Stomach smooth muscle (tissue), 2 donors: ENCODE measurements at regions not wholly inside any gene's neighbourhood (a gene's known extent, or its start where the extent isn't known, plus 50 kb on each side); places are given as distances from the start of the nearest gene placed in this dataset.
A peak's percentile ranks its signal among the peaks of the same experiment; 100 is the strongest.

Experiments used
- H3K27ac ChIP-seq: one replicate; pipeline ENCODE4 v1.7.0; 2013; ENCODE audit warnings: mild to moderate bottlenecking, low read length, inconsistent platforms
- H3K27me3 ChIP-seq, 2 donors: one replicate each; pipeline ENCODE4 v1.7.0; 2013; ENCODE audit warnings: low read length in 2 of 2; ENCODE audit not compliant: insufficient read depth in 2 of 2, control insufficient read depth in 1 of 2
- H3K36me3 ChIP-seq, 2 donors: one replicate each; pipeline ENCODE4 v1.7.0; 2013; ENCODE audit warnings: low read length in 2 of 2; ENCODE audit not compliant: control insufficient read depth in 2 of 2, insufficient read depth in 2 of 2
- H3K4me1 ChIP-seq: one replicate; pipeline ENCODE4 v1.7.0; 2013; ENCODE audit warnings: low read length; ENCODE audit not compliant: control insufficient read depth, insufficient read depth
- H3K4me3 ChIP-seq, 2 donors: one replicate each; pipeline ENCODE4 v1.7.0; 2013; ENCODE audit warnings: low read length in 2 of 2
- H3K9ac ChIP-seq, 2 donors: one replicate each; pipeline ENCODE4 v1.7.0; 2013; ENCODE audit warnings: low read length in 2 of 2, mild to moderate bottlenecking in 1 of 2
- H3K9me3 ChIP-seq, 2 donors: one replicate each; pipeline ENCODE4 v1.7.0; 2013; ENCODE audit warnings: low read length in 2 of 2; ENCODE audit not compliant: control insufficient read depth in 2 of 2
- donor health status: healthy.
- donor health status: Pancreatic carcinoma.

GRCh38 chr2:37809525-37809924, 115.6 kb upstream of the RMDN2 start:
- Histone ChIP-seq H3K27me3 (no peaks in the 10 kb centered on the region), H3K36me3 (no peaks in the 10 kb centered on the region), H3K27ac (peak overlapping the region; percentile 13)

DNA sequence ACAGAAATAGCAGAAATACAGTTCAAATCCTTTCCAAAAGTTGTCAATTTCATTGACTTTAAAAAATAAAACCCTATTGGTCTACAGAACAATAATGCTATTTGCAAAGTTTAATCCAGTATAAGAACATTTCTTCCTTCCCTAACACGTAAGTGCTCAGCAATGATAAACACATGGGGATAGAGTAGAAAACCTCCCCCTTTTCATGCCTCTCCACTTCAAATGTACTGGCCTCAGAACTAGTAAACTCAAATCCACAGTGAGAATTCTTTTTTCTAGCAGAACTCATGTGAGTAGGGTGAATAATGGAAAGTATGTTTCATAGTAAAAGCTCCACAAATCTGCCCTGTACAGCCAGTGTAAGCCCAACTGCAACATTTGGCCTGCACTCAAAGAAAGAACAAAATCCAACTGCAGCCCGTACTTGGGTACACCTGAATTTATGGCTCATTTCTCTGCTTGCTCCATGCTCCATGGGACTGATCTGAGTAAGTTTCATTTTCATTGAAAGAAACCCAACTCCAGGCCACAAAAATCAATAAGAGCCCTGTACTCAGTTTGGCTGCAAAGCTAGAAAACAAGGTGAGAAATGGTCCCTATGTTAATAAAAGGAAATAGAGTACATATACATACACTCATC, 115.0 kb upstream of the RMDN2 start:
- no peaks in the 10 kb centered on the region for H3K9me3 ChIP-seq
- H3K9ac ChIP-seq: no peak overlapping the region
- H3K36me3 ChIP-seq: no peaks in the 10 kb centered on the region
- H3K27ac ChIP-seq: peak overlapping the region; percentile 13
- peaks cover 10% of the 10 kb centered on the region for H3K4me1 ChIP-seq
- no peaks in the 10 kb centered on the region for H3K27me3 ChIP-seq
- H3K4me3 ChIP-seq: no peak overlapping the region

More at GRCh38 chr2:37809525-37809924, 115.6 kb upstream of the RMDN2 start:
- H3K4me1 ChIP-seq: peaks cover 10% of the 10 kb centered on the region
- no peak overlapping the region for H3K4me3 ChIP-seq
- no peaks in the 10 kb centered on the region for H3K9me3 ChIP-seq
- no peak overlapping the region for H3K9ac ChIP-seq

GRCh38 chr2:37812414-37812813, 112.7 kb upstream of the RMDN2 start:
- Histone ChIP-seq H3K27ac (no peak overlapping the region), H3K9me3 (no peaks in the 10 kb centered on the region), H3K4me1 (peaks cover 10% of the 10 kb centered on the region), H3K36me3 (no peaks in the 10 kb centered on the region), H3K9ac (no peak overlapping the region), H3K4me3 (no peak overlapping the region), H3K27me3 (no peaks in the 10 kb centered on the region)

DNA sequence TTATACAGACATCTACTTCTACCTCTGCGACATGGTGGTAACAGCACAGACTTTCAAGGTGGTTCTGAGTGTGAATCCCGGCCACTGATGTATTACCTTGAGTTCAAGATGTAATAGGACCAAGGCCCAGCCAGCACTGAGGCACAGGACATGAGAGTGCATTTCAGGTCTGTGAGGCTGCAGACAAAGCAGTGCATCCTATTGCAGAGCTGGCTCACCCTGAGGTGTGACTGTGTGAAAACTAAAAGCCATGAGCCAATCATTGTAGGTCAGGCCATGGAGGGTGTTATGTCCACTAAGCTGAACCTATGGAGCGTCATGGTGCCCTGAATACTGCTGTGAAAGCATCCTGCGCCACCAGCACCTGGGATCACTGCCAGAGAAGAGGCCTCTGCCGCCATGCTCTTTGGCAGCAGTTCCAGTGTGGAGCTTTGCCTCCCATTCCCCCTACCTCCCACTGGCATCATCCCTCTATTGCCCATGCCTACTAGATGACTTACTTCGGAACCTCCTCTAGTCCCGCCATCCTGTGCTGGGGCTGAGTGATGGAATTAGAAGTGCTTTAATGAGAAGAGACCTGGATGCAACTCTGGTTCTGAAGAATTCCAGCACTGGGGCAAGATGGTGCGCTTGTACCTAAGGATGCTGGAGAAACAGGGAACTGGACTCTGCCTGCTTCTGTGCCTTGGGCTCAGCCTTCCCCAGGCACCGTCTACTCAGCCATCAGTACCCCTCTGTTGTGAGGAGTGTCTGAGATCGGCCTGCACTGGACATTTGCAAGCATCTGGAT, 112.0 kb upstream of the RMDN2 start:
- H3K4me1 ChIP-seq: peaks cover 10% of the 10 kb centered on the region
- H3K36me3 ChIP-seq: no peaks in the 10 kb centered on the region
- H3K9me3 ChIP-seq: no peaks in the 10 kb centered on the region
- H3K27me3 ChIP-seq: no peaks in the 10 kb centered on the region
- H3K27ac ChIP-seq: no peak overlapping the region
- no peak overlapping the region for H3K9ac ChIP-seq
- H3K4me3 ChIP-seq: no peak overlapping the region

DNA sequence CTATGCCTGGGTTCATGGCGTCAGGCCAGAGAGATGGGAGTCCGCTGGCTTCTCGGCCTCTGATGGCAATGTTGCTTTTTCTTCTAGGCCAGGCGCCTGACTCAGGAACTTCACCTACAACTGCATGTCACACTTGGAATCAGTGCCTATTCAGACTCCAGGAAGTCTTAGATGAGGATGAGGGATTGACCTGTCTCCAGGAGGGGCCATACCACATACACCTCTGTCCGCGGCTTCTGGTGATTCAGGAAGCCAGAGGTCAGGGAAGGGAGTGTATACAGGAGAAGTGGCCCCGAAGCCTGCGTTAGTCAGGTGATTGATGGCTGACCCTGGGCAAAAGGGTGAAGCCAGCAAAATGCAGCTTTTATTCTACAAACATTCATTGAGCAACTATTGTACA, 109.1 kb upstream of the RMDN2 start:
- Histone ChIP-seq H3K27me3 (no peaks in the 10 kb centered on the region), H3K4me1 (no peaks in the 10 kb centered on the region), H3K9me3 (no peaks in the 10 kb centered on the region), H3K9ac (no peak overlapping the region), H3K4me3 (no peak overlapping the region), H3K36me3 (no peaks in the 10 kb centered on the region), H3K27ac (no peak overlapping the region)

DNA sequence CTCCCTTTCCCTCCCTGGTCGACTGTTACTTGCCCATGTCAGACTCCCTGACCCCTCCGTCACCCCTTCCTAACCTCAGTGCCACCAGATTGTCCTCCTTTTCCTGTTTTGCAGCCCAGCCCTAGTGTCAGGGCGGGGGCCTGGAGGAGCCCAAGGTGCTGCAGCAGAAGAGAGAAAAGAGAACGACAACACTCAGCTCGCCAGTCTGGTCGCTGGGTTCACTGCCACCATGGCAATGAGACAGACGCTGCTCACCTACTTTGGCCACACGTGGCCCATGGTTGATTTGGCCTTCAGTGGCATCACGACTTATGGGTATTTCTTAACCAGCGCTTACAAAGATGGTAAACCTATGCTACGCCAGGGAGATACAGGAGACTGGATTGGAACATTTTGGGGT, 108.4 kb upstream of the RMDN2 start:
- Histone ChIP-seq H3K4me1 (no peaks in the 10 kb centered on the region), H3K36me3 (no peaks in the 10 kb centered on the region), H3K27ac (no peak overlapping the region), H3K9me3 (no peaks in the 10 kb centered on the region), H3K27me3 (no peaks in the 10 kb centered on the region), H3K4me3 (no peak overlapping the region), H3K9ac (no peak overlapping the region)

DNA sequence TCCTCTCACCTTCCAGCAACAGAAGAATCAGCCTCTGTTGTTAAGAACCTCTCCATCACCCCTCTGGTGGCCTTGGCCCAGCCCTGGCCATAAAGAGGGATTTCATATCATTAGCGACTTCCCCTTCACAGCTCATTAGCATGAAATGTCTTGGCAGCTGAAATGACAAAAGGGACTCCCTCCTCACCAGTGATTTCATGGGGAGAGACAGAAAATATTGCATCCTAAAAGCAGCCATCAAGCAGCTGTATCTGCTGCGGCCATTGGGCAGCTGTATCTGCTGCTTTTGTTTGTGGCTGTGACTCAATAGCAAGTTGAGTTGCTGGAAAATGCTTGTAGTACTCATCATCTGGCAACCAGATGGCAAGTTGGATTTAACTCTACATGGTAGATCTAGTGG, 105.9 kb upstream of the RMDN2 start:
- Histone ChIP-seq H3K27me3 (no peaks in the 10 kb centered on the region), H3K9me3 (no peaks in the 10 kb centered on the region), H3K27ac (no peak overlapping the region), H3K36me3 (no peaks in the 10 kb centered on the region), H3K4me1 (no peaks in the 10 kb centered on the region), H3K9ac (no peak overlapping the region), H3K4me3 (no peak overlapping the region)

DNA sequence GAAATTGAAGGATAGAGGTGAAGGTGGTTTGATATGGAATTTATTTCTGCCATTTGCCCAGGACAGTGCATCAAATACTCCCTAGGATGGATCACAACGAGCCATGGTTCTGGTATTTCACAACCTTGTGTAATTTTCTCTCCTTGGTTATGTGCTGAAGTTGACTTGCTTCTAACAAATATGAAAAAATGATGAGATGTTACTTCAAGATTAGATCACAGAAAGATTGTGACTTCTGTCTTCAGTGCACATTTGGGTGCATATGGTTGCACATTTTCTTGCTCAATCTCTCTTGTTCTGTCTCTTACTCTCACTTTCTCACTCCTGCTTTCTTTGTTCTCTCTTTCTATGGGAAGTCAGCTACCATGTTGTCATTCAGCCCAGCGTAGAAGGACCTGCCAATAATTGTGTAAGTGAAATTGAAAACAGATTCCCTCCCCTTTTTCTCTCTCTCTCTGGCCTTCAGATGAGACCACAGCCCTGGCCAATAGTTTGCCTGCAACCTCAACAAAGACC, 104.6 kb upstream of the RMDN2 start:
- H3K4me3 ChIP-seq: no peak overlapping the region
- no peak overlapping the region for H3K27ac ChIP-seq

GRCh38 chr2:37825586-37825985, 99.5 kb upstream of the RMDN2 start:
- H3K9ac ChIP-seq: no peak overlapping the region
- no peaks in the 10 kb centered on the region for H3K27me3 ChIP-seq
- no peaks in the 10 kb centered on the region for H3K9me3 ChIP-seq
- H3K27ac ChIP-seq: no peak overlapping the region
- H3K36me3 ChIP-seq: no peaks in the 10 kb centered on the region
- no peak overlapping the region for H3K4me3 ChIP-seq
- H3K4me1 ChIP-seq: peaks cover 11% of the 10 kb centered on the region

More for the DNA sequence above, 104.6 kb upstream of the RMDN2 start:
- H3K9me3 ChIP-seq: no peaks in the 10 kb centered on the region
- no peaks in the 10 kb centered on the region for H3K36me3 ChIP-seq
- H3K4me1 ChIP-seq: no peaks in the 10 kb centered on the region
- no peak overlapping the region for H3K9ac ChIP-seq
- H3K27me3 ChIP-seq: no peaks in the 10 kb centered on the region

GRCh38 chr2:37826611-37827010, 98.5 kb upstream of the RMDN2 start:
- no peaks in the 10 kb centered on the region for H3K36me3 ChIP-seq
- H3K27me3 ChIP-seq: no peaks in the 10 kb centered on the region
- H3K27ac ChIP-seq: no peak overlapping the region
- H3K9ac ChIP-seq: no peak overlapping the region
- H3K4me3 ChIP-seq: no peak overlapping the region
- H3K4me1 ChIP-seq: peaks cover 15% of the 10 kb centered on the region
- H3K9me3 ChIP-seq: no peaks in the 10 kb centered on the region

- Histone ChIP-seq H3K4me3 (no peak overlapping the region), H3K27ac (no peak overlapping the region)
These were observed 97.6 kb upstream of the RMDN2 start for GRCh38 chr2:37827455-37827854.

More at GRCh38 chr2:37827455-37827854, 97.6 kb upstream of the RMDN2 start:
- Histone ChIP-seq H3K36me3 (no peaks in the 10 kb centered on the region), H3K27me3 (no peaks in the 10 kb centered on the region), H3K9ac (no peak overlapping the region), H3K9me3 (no peaks in the 10 kb centered on the region), H3K4me1 (peaks cover 15% of the 10 kb centered on the region)
